GM10266 (cell line): ENCODE measurements at regions not wholly inside any gene's neighbourhood (a gene's known extent, or its start where the extent isn't known, plus 50 kb on each side); places are given as distances from the start of the nearest gene placed in this dataset.

Experiments
- DNase-seq: peaks from one replicate; pipeline ENCODE4 v3.0.0; 2012; ENCODE audit errors: extremely low spot score
- TF ChIP-seq, protein P1 (sequence below): IDR thresholded peaks from 2 replicates; pipeline ENCODE4 v1.5.1; 2012; ENCODE audit warnings: mild to moderate bottlenecking, low read depth; ENCODE audit not compliant: control insufficient read depth, insufficient read depth; ENCODE audit errors: missing control alignments

DNA sequence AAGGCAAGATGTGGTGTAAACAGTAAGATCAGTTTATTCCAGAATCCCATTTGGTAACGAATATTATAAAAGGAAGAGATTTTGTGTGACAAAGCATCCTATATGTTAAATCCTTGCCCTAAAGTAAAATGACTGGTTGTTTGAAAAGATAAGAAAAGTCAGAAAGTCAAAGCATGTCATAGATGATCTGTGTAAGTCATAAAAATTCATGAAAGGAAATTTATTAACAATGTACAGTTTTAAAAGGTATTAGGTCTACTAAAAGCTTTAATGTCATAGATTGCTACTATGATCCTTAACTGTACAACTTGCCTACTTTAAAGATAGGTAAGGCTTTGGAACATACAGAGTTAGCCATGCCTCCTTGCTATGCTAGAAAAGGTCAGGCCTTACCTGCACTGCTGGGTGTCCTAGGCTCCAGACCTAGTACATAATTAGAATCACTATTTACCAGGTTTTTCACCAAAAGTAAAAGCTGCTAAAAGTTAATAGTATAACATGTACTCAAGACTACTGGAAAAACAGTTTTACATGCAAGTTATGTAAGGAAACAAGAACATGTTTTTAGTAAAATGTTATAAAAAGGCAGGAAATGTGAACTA lies 1090.1 kb upstream of the ADGRB3 start:
- no peak for DNase-seq

DNA sequence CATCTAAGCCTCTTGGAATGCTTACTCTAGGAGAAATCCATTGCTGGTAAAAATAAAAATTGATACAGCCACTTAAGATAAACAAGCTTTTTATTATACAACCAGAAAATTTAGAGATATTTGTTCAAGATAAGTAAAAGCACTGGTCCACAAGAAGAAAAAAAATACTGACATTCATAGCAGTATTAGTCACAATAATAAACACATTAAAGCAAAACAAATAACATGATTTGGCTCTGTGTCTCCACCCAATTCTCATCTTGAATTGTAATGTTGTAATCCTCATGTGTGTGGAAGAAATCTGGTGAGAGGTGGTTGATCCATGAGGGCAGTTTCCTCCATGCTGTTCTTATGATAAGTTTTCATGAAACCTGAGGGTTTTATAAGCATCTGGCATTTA lies 1093.5 kb upstream of the ADGRB3 start:
- no peak for DNase-seq
- TF ChIP-seq, protein P1, sequence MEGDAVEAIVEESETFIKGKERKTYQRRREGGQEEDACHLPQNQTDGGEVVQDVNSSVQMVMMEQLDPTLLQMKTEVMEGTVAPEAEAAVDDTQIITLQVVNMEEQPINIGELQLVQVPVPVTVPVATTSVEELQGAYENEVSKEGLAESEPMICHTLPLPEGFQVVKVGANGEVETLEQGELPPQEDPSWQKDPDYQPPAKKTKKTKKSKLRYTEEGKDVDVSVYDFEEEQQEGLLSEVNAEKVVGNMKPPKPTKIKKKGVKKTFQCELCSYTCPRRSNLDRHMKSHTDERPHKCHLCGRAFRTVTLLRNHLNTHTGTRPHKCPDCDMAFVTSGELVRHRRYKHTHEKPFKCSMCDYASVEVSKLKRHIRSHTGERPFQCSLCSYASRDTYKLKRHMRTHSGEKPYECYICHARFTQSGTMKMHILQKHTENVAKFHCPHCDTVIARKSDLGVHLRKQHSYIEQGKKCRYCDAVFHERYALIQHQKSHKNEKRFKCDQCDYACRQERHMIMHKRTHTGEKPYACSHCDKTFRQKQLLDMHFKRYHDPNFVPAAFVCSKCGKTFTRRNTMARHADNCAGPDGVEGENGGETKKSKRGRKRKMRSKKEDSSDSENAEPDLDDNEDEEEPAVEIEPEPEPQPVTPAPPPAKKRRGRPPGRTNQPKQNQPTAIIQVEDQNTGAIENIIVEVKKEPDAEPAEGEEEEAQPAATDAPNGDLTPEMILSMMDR = no peak

More for the DNA sequence above, 1090.1 kb upstream of the ADGRB3 start:
- TF ChIP-seq, protein P1 = no peak

DNA sequence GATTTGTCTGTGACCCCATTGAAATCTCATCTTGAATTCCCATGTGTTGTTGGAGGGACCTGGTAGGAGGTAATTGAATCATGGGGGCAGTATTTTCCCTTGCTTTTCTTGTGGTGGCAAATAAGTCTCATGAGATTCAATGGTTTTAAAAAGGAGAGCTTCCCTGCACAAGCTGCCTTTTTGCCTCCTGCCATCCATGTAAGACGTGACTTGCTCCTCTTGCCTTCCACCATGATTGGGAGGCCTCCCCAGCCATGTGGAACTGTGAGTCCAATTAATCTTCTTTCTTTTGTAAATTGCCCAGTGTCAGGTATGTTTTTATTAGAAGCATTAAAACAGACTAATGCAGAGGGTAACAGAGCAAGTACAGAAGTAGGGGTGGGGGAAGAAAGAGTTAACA lies 1097.0 kb upstream of the ADGRB3 start:
- TF ChIP-seq, protein P1 = no peak
- DNase-seq = no peak

DNA sequence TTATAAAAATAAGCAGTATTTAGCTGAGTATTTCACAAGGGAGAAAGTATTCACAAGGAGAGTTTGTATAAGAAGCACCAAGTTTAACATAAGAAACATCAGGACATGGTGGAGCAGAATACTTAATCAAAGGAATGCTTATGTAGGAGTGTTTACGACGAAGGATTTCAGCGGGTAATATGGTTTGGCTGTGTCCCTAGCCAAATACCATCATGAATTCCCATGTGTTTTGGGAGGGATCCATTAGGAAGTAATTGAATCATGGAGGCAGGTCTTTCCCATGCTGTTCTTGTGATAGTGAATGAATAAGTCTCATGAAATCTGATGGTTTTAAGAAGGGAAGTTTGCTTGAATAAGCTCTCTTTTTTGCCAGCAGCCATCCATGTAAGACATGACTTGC lies 1099.1 kb upstream of the ADGRB3 start:
- no peak for DNase-seq
- TF ChIP-seq, protein P1 = no peak

DNA sequence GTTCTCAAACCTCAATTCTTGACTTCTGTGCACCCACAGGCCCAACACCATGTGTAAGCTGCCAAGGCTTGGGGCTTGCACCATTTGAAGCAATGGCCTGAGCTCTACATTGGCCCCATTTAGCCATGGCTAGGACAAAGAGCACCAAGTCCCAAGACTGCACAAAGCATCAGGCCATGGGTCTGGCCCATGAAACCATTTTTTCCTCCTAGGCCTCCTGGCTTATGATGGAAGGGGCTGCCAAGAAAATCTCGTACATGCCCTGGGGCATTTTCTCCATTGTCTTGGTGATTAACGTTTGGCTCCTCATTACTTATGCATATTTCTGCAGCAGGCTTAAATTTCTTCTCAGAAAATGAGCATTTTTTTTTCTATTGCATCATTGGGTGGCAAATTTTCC lies 1128.7 kb upstream of the ADGRB3 start:
- no peak for DNase-seq
- TF ChIP-seq, protein P1 = no peak

DNA sequence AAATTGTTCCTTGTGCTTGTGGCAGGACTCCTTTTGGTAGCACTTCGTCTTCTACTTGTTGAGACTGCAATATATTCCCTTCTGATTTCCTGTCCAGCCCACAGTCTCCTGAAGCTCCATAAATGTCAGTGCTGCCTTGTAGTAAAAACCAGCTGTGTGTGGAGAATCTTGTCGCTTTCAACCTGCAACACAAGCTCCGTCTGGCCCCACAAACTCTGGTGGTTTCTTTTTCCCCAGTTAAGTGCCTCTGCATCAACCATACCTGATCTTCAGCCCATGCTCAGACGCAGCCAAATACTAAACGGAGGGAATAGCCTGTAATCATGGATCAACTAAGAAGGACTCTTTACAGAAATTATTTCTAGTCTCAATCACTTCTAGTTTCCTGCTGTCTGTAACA lies 1133.3 kb upstream of the ADGRB3 start:
- TF ChIP-seq, protein P1 = no peak
- DNase-seq = no peak

DNA sequence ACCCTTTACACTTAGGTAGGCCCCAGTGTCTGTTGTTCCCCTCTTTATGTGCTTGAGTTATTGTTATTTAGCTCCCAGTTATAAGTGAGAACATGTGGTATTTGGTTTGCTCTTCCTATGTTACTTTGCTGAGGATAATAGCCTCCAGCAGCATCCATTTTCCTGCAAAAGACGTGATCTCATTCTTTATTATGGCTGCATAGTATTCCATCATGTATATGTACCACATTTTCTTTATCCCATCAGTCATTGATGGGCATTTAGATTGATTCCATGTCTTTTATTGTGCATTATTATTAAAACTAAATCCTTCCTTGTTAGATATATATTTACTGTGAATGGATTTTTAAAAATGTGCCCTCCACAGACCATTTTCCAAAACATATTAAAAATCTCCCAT lies 1137.3 kb upstream of the ADGRB3 start:
- TF ChIP-seq, protein P1 = no peak
- DNase-seq = no peak
